HCT116 (cell line): ENCODE measurements at regions not wholly inside any gene's neighbourhood (a gene's known extent, or its start where the extent isn't known, plus 50 kb on each side); places are given as distances from the start of the nearest gene placed in this dataset.

Experiments used
- ATAC-seq: fragments of 200-7000 bp; cut with Tn5 transposase; 2 replicates; pipeline ENCODE4 v1.9.1; 2020; ENCODE audit warnings: mild to moderate bottlenecking, moderate library complexity
- BruUV-seq: library from RNA; stranded (reverse); fragments of 400-500 nt; replicated peaks from 2 replicates; lab custom pipeline; 2021; lab: Mats Ljungman, UMichigan
- CTCF ChIA-PET: fragments of 300-600 bp; sonication (Branson Sonifier 250); formaldehyde crosslinking; loops from one replicate; lab custom pipeline; 2021; ENCODE audit warnings: antibody characterized with exemption; lab: Charles Lee
- POLR2A ChIA-PET: fragments of 300-600, 350-600 bp; sonication (Branson Sonifier 250); formaldehyde crosslinking; loops from one replicate; lab custom pipeline; 2021; ENCODE audit warnings: antibody characterized with exemption; lab: Charles Lee
- RAD21 ChIA-PET, 2 experiments: fragments of 300-600 bp; sonication (Branson Sonifier 250); formaldehyde crosslinking; loops; one replicate each; lab custom pipeline; 2023; ENCODE audit warnings: low total read pairs in 2 of 2; ENCODE audit not compliant: uncharacterized antibody in 2 of 2, unreplicated experiment in 2 of 2, low non-redundant PET in 1 of 2; lab: Charles Lee
- DNase-seq: peaks from one replicate; pipeline ENCODE4 v3.0.0-alpha.2; 2010; ENCODE audit warnings: low read depth, low spot score
- H2AFZ ChIP-seq: fragments of 200-600 bp; shearing (Covaris generic), sonication (generic); 2 replicates; pipeline ENCODE4 v1.6.1; 2017; ENCODE audit warnings: low read depth, mixed run types, mixed read lengths, antibody characterized with exemption, low read length; ENCODE audit not compliant: poor library complexity, severe bottlenecking
- H3K27ac ChIP-seq: 2 replicates; pipeline ENCODE4 v1.5.1; 2012; ENCODE audit warnings: low read depth, low read length
- H3K27me3 ChIP-seq: fragments of 200-600 bp; sonication (generic); 2 replicates; pipeline ENCODE4 v1.6.1; 2016; ENCODE audit warnings: mixed run types, low read length, mixed read lengths; ENCODE audit not compliant: insufficient read depth
- H3K36me3 ChIP-seq, 2 experiments: fragments of 200-500 bp in 1 of 2; fragments of 200-600 bp in 1 of 2; sonication (Bioruptor generic) in 1 of 2; sonication (generic) in 1 of 2; 2 replicates each; pipeline versions ENCODE4 v1.5.1 to v1.6.1; 2014 to 2016; ENCODE audit warnings: low read length in 2 of 2, inconsistent platforms in 1 of 2, mixed read lengths in 1 of 2, mixed run types in 1 of 2; ENCODE audit not compliant: insufficient read depth in 2 of 2, control insufficient read depth in 1 of 2
- H3K4me1 ChIP-seq, 2 experiments: fragments of 200-600 bp in 1 of 2; sonication (generic) in 1 of 2; 2 replicates each; pipeline versions ENCODE4 v1.5.1 to v1.6.1; 2012 to 2017; ENCODE audit warnings: low read length in 2 of 2, inconsistent platforms in 1 of 2, mild to moderate bottlenecking in 1 of 2, mixed read lengths in 1 of 2, mixed run types in 1 of 2, moderate library complexity in 1 of 2; ENCODE audit not compliant: insufficient read depth in 2 of 2, control insufficient read depth in 1 of 2
- H3K4me2 ChIP-seq: fragments of 200-600 bp; sonication (generic); 2 replicates; pipeline ENCODE4 v1.6.1; 2017; ENCODE audit warnings: mixed run types, low read length, mixed read lengths
- H3K4me3 ChIP-seq, 2 experiments: fragments of 200-600 bp in 1 of 2; sonication (generic) in 1 of 2; replicated peaks in 1 of 2; 2 replicates each; pipeline ENCODE4 v1.5.1; 2011 to 2016; ENCODE audit warnings: low read length in 2 of 2, control low read depth in 1 of 2, low read depth in 1 of 2, mild to moderate bottlenecking in 1 of 2, mixed read lengths in 1 of 2, mixed run types in 1 of 2
- H3K79me2 ChIP-seq: fragments of 200-600 bp; sonication (generic); 2 replicates; pipeline ENCODE4 v1.6.1; 2017; ENCODE audit warnings: mild to moderate bottlenecking, mixed run types, low read length, moderate library complexity, mixed read lengths; ENCODE audit not compliant: insufficient read depth
- H3K9ac ChIP-seq: fragments of 200-600 bp; sonication (generic); 2 replicates; pipeline ENCODE4 v1.6.1; 2016; ENCODE audit warnings: low read length, mixed read lengths
- H3K9me2 ChIP-seq: fragments of 200-600 bp; sonication (generic), shearing (Covaris generic); 2 replicates; pipeline ENCODE4 v1.6.1; 2017; ENCODE audit warnings: mixed run types, mild to moderate bottlenecking, moderate library complexity; ENCODE audit not compliant: insufficient read depth
- H3K9me3 ChIP-seq, 2 experiments: fragments of 200-500 bp in 1 of 2; fragments of 200-600 bp in 1 of 2; sonication (Bioruptor generic) in 1 of 2; sonication (generic) in 1 of 2; 2 replicates each; pipeline ENCODE4 v1.6.1; 2014 to 2017; ENCODE audit warnings: low read length in 2 of 2, mixed read lengths in 2 of 2, inconsistent platforms in 1 of 2, low read depth in 1 of 2, mild to moderate bottlenecking in 1 of 2, mixed run types in 1 of 2, moderate library complexity in 1 of 2; ENCODE audit not compliant: control insufficient read depth in 1 of 2, insufficient read depth in 1 of 2
- H4K20me1 ChIP-seq: fragments of 200-600 bp; sonication (generic), shearing (Covaris generic); 2 replicates; pipeline ENCODE4 v1.6.1; 2017; ENCODE audit warnings: mixed run types, mild to moderate bottlenecking, moderate library complexity; ENCODE audit not compliant: insufficient read depth
- CBX3 ChIP-seq: IDR thresholded peaks from 2 replicates; pipeline ENCODE4 v1.6.1; 2012; ENCODE audit warnings: low read depth
- CEBPB ChIP-seq: IDR thresholded peaks from 2 replicates; pipeline ENCODE4 v1.6.1; 2012; ENCODE audit warnings: low read depth
- ELF1 ChIP-seq: IDR thresholded peaks from 2 replicates; pipeline ENCODE4 v1.6.1; 2012; ENCODE audit warnings: low read depth, borderline replicate concordance
- EZH2 ChIP-seq: fragments of 200-600 bp; sonication (generic); IDR thresholded peaks from 2 replicates; pipeline ENCODE4 v1.6.1; 2017; ENCODE audit warnings: antibody characterized with exemption, mixed run types
- EZH2phosphoT487 ChIP-seq: fragments of 200-600 bp; IDR thresholded peaks from 2 replicates; pipeline ENCODE4 v1.6.1; 2018; ENCODE audit warnings: antibody characterized with exemption, borderline replicate concordance
- POLR2AphosphoS5 ChIP-seq: IDR thresholded peaks from 2 replicates; pipeline ENCODE4 v1.6.1; 2011; ENCODE audit warnings: mild to moderate bottlenecking, low read depth, low read length, moderate library complexity
- RAD21 ChIP-seq: IDR thresholded peaks from 2 replicates; pipeline ENCODE4 v1.6.1; 2012; ENCODE audit warnings: low read depth, mild to moderate bottlenecking
- SIN3A ChIP-seq: IDR thresholded peaks from 2 replicates; pipeline ENCODE4 v1.6.1; 2012; ENCODE audit warnings: low read depth
- SRF ChIP-seq: IDR thresholded peaks from 2 replicates; pipeline ENCODE4 v1.6.1; 2012; ENCODE audit warnings: low read depth
- TCF7L2 ChIP-seq: IDR thresholded peaks from 2 replicates; pipeline ENCODE4 v1.7.0; 2011; ENCODE audit warnings: borderline replicate concordance, inconsistent platforms; ENCODE audit not compliant: insufficient read depth, insufficient read length; ENCODE audit errors: extremely low read depth
- YY1 ChIP-seq: IDR thresholded peaks from 2 replicates; pipeline ENCODE4 v1.6.1; 2011; ENCODE audit warnings: low read length, low read depth, moderate library complexity, mild to moderate bottlenecking; ENCODE audit not compliant: insufficient replicate concordance; ENCODE audit errors: extremely low read depth
- ZFX ChIP-seq: fragments of 450-650 bp; IDR thresholded peaks from 2 replicates; pipeline ENCODE4 v1.6.1; 2017
- ZNF274 ChIP-seq: fragments of 200-500 bp; sonication (Bioruptor generic); IDR thresholded peaks from 2 replicates; pipeline ENCODE4 v1.6.1; 2014; ENCODE audit warnings: mild to moderate bottlenecking, low read depth, low read length, inconsistent platforms
- intact Hi-C: fragments of 100-400 bp; cut with micrococcal nuclease; formaldehyde crosslinking; loops from 2 replicates; pipeline ENCODE4 v1.10.0; 2022
- TF ChIP-seq, protein P1 (sequence below): IDR thresholded peaks from 2 replicates; pipeline ENCODE4 v1.6.1; 2012; ENCODE audit warnings: low read depth
- TF ChIP-seq, protein P2 (sequence below): IDR thresholded peaks from 2 replicates; pipeline ENCODE4 v1.6.1; 2012
- TF ChIP-seq, protein P3 (sequence below), 3 experiments: fragments of 200-600 bp in 1 of 3; sonication (generic) in 1 of 3; IDR thresholded peaks in 2 of 3; conservative IDR thresholded peaks in 1 of 3; 2 replicates each; pipeline ENCODE4 v1.5.1; 2012 to 2017; ENCODE audit warnings: low read depth in 2 of 3, low read length in 2 of 3, antibody characterized with exemption in 1 of 3, borderline replicate concordance in 1 of 3, control low read depth in 1 of 3, mild to moderate bottlenecking in 1 of 3, mixed read lengths in 1 of 3, mixed run types in 1 of 3, moderate library complexity in 1 of 3; ENCODE audit not compliant: insufficient read depth in 1 of 3
- TF ChIP-seq, protein P4 (sequence below): IDR thresholded peaks from 2 replicates; pipeline ENCODE4 v1.6.1; 2012

DNA sequence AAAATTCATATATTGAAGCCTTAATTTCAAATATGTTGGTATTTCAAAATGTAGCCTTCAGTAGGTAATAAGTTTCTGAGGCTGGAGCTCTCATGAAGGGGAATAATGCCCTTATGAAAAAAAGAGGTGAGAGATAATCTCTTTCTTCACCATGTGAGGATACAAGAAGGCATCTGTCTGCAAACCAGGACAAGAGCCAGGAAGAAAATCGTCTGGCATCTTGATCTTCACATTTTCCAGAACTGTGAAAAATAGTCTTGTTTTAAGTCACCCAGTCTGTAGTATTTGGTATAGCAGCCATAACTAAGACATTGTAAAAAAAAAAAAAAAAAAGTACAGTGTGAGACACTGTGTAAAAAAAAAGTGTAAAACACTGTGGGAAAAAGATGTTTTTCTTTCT is 768.9 kb downstream of the TAF11L14 start:
- ChIA-PET CTCF (no interaction called here), RAD21 (no interaction called here), POLR2A (no interaction called here)
- Histone ChIP-seq H4K20me1 (no peaks in the 10 kb centered on the region), H3K4me2 (no peak overlapping the region), H3K4me1 (no peaks in the 10 kb centered on the region), H3K9me2 (no peaks in the 10 kb centered on the region), H3K27me3 (no peaks in the 10 kb centered on the region), H3K9ac (no peak overlapping the region), H3K4me3 (no peak overlapping the region), H3K27ac (no peak overlapping the region), H3K36me3 (no peaks in the 10 kb centered on the region), H3K9me3 (peaks cover 7 to 8% of the 10 kb centered on the region in 2 experiments; a peak in 1 of 4 replicates), H2AFZ (no peak overlapping the region), H3K79me2 (no peaks in the 10 kb centered on the region)
- intact Hi-C loops: no loop called here
- BruUV-seq: no TSS peak
- TF ChIP-seq POLR2AphosphoS5 (no peak), CBX3 (no peak), YY1 (no peak), ELF1 (no peak), SIN3A (no peak), EZH2 (no peak), TCF7L2 (no peak), CEBPB (no peak), RAD21 (no peak), ZNF274 (no peak), ZFX (no peak), EZH2phosphoT487 (no peak), SRF (no peak)
- TF ChIP-seq, protein P1, sequence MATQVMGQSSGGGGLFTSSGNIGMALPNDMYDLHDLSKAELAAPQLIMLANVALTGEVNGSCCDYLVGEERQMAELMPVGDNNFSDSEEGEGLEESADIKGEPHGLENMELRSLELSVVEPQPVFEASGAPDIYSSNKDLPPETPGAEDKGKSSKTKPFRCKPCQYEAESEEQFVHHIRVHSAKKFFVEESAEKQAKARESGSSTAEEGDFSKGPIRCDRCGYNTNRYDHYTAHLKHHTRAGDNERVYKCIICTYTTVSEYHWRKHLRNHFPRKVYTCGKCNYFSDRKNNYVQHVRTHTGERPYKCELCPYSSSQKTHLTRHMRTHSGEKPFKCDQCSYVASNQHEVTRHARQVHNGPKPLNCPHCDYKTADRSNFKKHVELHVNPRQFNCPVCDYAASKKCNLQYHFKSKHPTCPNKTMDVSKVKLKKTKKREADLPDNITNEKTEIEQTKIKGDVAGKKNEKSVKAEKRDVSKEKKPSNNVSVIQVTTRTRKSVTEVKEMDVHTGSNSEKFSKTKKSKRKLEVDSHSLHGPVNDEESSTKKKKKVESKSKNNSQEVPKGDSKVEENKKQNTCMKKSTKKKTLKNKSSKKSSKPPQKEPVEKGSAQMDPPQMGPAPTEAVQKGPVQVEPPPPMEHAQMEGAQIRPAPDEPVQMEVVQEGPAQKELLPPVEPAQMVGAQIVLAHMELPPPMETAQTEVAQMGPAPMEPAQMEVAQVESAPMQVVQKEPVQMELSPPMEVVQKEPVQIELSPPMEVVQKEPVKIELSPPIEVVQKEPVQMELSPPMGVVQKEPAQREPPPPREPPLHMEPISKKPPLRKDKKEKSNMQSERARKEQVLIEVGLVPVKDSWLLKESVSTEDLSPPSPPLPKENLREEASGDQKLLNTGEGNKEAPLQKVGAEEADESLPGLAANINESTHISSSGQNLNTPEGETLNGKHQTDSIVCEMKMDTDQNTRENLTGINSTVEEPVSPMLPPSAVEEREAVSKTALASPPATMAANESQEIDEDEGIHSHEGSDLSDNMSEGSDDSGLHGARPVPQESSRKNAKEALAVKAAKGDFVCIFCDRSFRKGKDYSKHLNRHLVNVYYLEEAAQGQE: no peak
- TF ChIP-seq, protein P2, sequence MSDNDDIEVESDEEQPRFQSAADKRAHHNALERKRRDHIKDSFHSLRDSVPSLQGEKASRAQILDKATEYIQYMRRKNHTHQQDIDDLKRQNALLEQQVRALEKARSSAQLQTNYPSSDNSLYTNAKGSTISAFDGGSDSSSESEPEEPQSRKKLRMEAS: no peak
- TF ChIP-seq, protein P3, sequence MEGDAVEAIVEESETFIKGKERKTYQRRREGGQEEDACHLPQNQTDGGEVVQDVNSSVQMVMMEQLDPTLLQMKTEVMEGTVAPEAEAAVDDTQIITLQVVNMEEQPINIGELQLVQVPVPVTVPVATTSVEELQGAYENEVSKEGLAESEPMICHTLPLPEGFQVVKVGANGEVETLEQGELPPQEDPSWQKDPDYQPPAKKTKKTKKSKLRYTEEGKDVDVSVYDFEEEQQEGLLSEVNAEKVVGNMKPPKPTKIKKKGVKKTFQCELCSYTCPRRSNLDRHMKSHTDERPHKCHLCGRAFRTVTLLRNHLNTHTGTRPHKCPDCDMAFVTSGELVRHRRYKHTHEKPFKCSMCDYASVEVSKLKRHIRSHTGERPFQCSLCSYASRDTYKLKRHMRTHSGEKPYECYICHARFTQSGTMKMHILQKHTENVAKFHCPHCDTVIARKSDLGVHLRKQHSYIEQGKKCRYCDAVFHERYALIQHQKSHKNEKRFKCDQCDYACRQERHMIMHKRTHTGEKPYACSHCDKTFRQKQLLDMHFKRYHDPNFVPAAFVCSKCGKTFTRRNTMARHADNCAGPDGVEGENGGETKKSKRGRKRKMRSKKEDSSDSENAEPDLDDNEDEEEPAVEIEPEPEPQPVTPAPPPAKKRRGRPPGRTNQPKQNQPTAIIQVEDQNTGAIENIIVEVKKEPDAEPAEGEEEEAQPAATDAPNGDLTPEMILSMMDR (IDR thresholded peaks at IDR 0.05 in 2 of 3, conservative IDR thresholded peaks at IDR 0.05 in 1 of 3; ENCODE audit: borderline replicate concordance in 1 of 3, insufficient read depth in 1 of 3, low read depth in 2 of 3, low read length in 2 of 3): no peak
- TF ChIP-seq, protein P4, sequence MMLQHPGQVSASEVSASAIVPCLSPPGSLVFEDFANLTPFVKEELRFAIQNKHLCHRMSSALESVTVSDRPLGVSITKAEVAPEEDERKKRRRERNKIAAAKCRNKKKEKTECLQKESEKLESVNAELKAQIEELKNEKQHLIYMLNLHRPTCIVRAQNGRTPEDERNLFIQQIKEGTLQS: no peak
- DNase-seq (no peak), ATAC-seq (no peak)
